Mesendoderm (in vitro differentiated cells): ENCODE measurements at regions not wholly inside any gene's neighbourhood (a gene's known extent, or its start where the extent isn't known, plus 50 kb on each side); places are given as distances from the start of the nearest gene placed in this dataset. TPM values are rescaled to one million over a fixed set of nuclear protein-coding genes. Genes with fewer than 3 reads are reported as not detected.

Experiments
- small RNA-seq: library from polyadenylated mRNA; stranded (forward); fragments of <200 nt; extraction: miRNeasy Mini kit (QIAGEN cat#:217004); gene quantifications from one replicate; pipeline ENCODE3, GENCODE V24; 2013; ENCODE audit not compliant: insufficient read depth

Small RNAs in the stretch of these regions (small RNA-seq; reads per million reads assigned to genes)
- gene AL158828.1 (not detected), gene RNU2-36P (0.90 reads per million)
